Keratinocyte (primary cell): ENCODE measurements at regions not wholly inside any gene's neighbourhood (a gene's known extent, or its start where the extent isn't known, plus 50 kb on each side); places are given as distances from the start of the nearest gene placed in this dataset.

Experiments used
- DNase-seq: peaks from one replicate; pipeline ENCODE4 v3.0.0-alpha.2; 2011; ENCODE audit warnings: low read depth, missing footprints, low spot score
- FAIRE-seq: peaks from 2 replicates; lab custom pipeline; 2011; peaks lifted over from hg19 to GRCh38; lab: Jason Lieb, UNC
- H2AFZ ChIP-seq: 2 replicates; pipeline ENCODE4 v1.6.0; 2012; ENCODE audit warnings: low read length, control low read depth, inconsistent platforms; ENCODE audit not compliant: control insufficient read depth
- H3K27ac ChIP-seq: 2 replicates; pipeline ENCODE4 v1.5.1; 2011; ENCODE audit warnings: low read length; ENCODE audit not compliant: control insufficient read depth, insufficient read depth
- H3K27me3 ChIP-seq: 3 replicates; pipeline ENCODE4 v1.6.0; 2011; ENCODE audit warnings: low read length; ENCODE audit not compliant: control insufficient read depth, insufficient read depth; ENCODE audit errors: extremely low read depth
- H3K36me3 ChIP-seq, 2 experiments: 2 replicates in 1 of 2; 3 replicates in 1 of 2; pipeline ENCODE4 v1.5.1; 2011; ENCODE audit warnings: low read length in 2 of 2, mild to moderate bottlenecking in 1 of 2; ENCODE audit not compliant: control insufficient read depth in 2 of 2, insufficient read depth in 2 of 2; ENCODE audit errors: extremely low read depth in 1 of 2
- H3K4me1 ChIP-seq: 3 replicates; pipeline ENCODE4 v1.5.1; 2011; ENCODE audit warnings: low read length; ENCODE audit not compliant: control insufficient read depth, insufficient read depth; ENCODE audit errors: extremely low read depth
- H3K4me2 ChIP-seq: 3 replicates; pipeline ENCODE4 v1.6.0; 2011; ENCODE audit warnings: low read depth, low read length; ENCODE audit not compliant: control insufficient read depth, insufficient read depth; ENCODE audit errors: extremely low read depth
- H3K4me3 ChIP-seq, 3 experiments: fragments of 200-600 bp in 1 of 3; sonication (generic) in 1 of 3; 2 replicates in 2 of 3; 3 replicates in 1 of 3; pipeline ENCODE4 v1.5.1; 2011 to 2016; ENCODE audit warnings: low read length in 3 of 3, mild to moderate bottlenecking in 3 of 3, control low read depth in 2 of 3, inconsistent platforms in 1 of 3, low read depth in 1 of 3, mixed read lengths in 1 of 3, mixed run types in 1 of 3, moderate library complexity in 1 of 3; ENCODE audit not compliant: control insufficient read depth in 2 of 3, insufficient read depth in 2 of 3; ENCODE audit errors: extremely low read depth in 1 of 3
- H3K79me2 ChIP-seq: 2 replicates; pipeline ENCODE4 v1.6.0; 2012; ENCODE audit warnings: low read length; ENCODE audit not compliant: control insufficient read depth, insufficient read depth
- H3K9ac ChIP-seq: 3 replicates; pipeline ENCODE4 v1.6.0; 2011; ENCODE audit warnings: low read length; ENCODE audit not compliant: control insufficient read depth, insufficient read depth; ENCODE audit errors: extremely low read depth
- H3K9me1 ChIP-seq: 3 replicates; pipeline ENCODE4 v1.6.0; 2011; ENCODE audit warnings: low read length; ENCODE audit not compliant: control insufficient read depth, insufficient read depth; ENCODE audit errors: extremely low read depth
- H3K9me3 ChIP-seq: 2 replicates; pipeline ENCODE4 v1.5.1; 2012; ENCODE audit warnings: low read depth, low read length; ENCODE audit not compliant: control insufficient read depth
- H4K20me1 ChIP-seq: 3 replicates; pipeline ENCODE4 v1.6.0; 2011; ENCODE audit warnings: low read length; ENCODE audit not compliant: control insufficient read depth, insufficient read depth; ENCODE audit errors: extremely low read depth
- CTCF ChIP-seq, 3 experiments: IDR thresholded peaks in 1 of 3; conservative IDR thresholded peaks in 1 of 3; optimal IDR thresholded peaks in 1 of 3; 2 replicates in 2 of 3; 3 replicates in 1 of 3; pipeline versions ENCODE3 to v1.5.1; 2011; ENCODE audit warnings: low read length in 3 of 3, mild to moderate bottlenecking in 3 of 3, moderate library complexity in 2 of 3, control low read depth in 1 of 3, inconsistent platforms in 1 of 3; ENCODE audit not compliant: insufficient read depth in 2 of 3; ENCODE audit errors: extremely low read depth in 1 of 3
- EZH2 ChIP-seq: IDR thresholded peaks from one replicate; pipeline ENCODE4 v1.6.1; 2012; ENCODE audit warnings: inconsistent platforms, mild to moderate bottlenecking, low read length, moderate library complexity
- dilution Hi-C: fragments of 300-500 bp; cut with MboI; formaldehyde crosslinking; loops from one replicate; pipeline ENCODE4 v1.7.0; 2020; ENCODE audit warnings: low sequenced_read_pairs; ENCODE audit not compliant: extremely low pct_ligation_motif_present

GRCh38 chr1:72482736-72483413, 200.5 kb upstream of the NEGR1 start:
- Histone ChIP-seq H3K4me1 (no peaks in the 10 kb centered on the region), H3K4me3 (no peak overlapping the region), H3K9me3 (no peaks in the 10 kb centered on the region), H2AFZ (no peak overlapping the region), H3K36me3 (no peaks in the 10 kb centered on the region), H3K27ac (no peak overlapping the region), H3K4me2 (no peak overlapping the region), H3K9ac (no peak overlapping the region), H3K9me1 (no peaks in the 10 kb centered on the region), H4K20me1 (no peaks in the 10 kb centered on the region), H3K79me2 (no peaks in the 10 kb centered on the region), H3K27me3 (no peaks in the 10 kb centered on the region)
- TF ChIP-seq CTCF (optimal IDR thresholded peaks at IDR 0.05 in 1 of 3, IDR thresholded peaks at IDR 0.05 in 1 of 3, conservative IDR thresholded peaks at IDR 0.05 in 1 of 3; ENCODE audit: extremely low read depth in 1 of 3, insufficient read depth in 2 of 3, low read length in 3 of 3) (no peak), EZH2 (no peak)
- dilution Hi-C loops: no loop called here
- DNase-seq (no peak), FAIRE-seq (no peak)

DNA sequence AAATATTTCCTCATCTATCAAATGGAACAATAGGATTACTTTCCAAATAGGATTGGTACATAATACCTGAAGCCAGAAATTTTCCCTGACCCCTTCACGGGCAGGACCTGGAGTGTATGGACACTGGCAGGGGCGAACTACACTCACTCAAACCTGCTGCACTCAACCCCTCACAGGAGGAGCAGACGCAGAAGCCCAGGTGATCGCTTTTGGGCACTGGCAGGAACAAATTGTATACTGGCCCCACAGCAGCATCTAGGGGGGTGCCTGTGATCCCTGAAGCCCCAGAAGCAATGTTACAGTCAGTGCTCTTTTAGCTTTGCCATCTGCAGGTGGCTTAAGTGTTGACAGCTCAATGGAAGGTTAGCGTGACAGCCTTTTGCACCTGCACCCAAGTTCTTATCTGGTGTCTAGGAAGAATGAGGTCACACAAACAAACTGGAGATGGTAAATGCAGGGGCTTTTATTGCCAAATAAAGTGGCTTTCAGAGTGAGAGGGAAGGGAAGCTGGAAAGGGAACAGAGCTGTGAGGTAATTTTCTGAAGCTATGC, 199.2 kb upstream of the NEGR1 start:
- Histone ChIP-seq H3K27me3 (no peaks in the 10 kb centered on the region), H2AFZ (no peak overlapping the region), H3K4me1 (no peaks in the 10 kb centered on the region), H3K79me2 (no peaks in the 10 kb centered on the region), H3K9me3 (no peaks in the 10 kb centered on the region), H4K20me1 (no peaks in the 10 kb centered on the region), H3K9ac (no peak overlapping the region), H3K9me1 (no peaks in the 10 kb centered on the region), H3K36me3 (no peaks in the 10 kb centered on the region), H3K4me2 (no peak overlapping the region), H3K4me3 (no peak overlapping the region), H3K27ac (no peak overlapping the region)
- dilution Hi-C loops: no loop called here
- TF ChIP-seq EZH2: no peak
- no peak for TF ChIP-seq CTCF (optimal IDR thresholded peaks at IDR 0.05 in 1 of 3, IDR thresholded peaks at IDR 0.05 in 1 of 3, conservative IDR thresholded peaks at IDR 0.05 in 1 of 3; ENCODE audit: extremely low read depth in 1 of 3, insufficient read depth in 2 of 3, low read length in 3 of 3)
- DNase-seq (no peak), FAIRE-seq (no peak)
